NCI-H1092 (cell line): ENCODE measurements at regions not wholly inside any gene's neighbourhood (a gene's known extent, or its start where the extent isn't known, plus 50 kb on each side); places are given as distances from the start of the nearest gene placed in this dataset.
"Not testable (repeated sequence)": the region's sequence is repeated elsewhere in the genome, so short reads cannot be mapped to it uniquely, and the experiment has no call there.

Experiments used
- DNase-seq: peaks from one replicate; lab custom pipeline; 2025; lab: John Stamatoyannopoulos, UW

GRCh38 chr1:166307261-166308188 lies 140.7 kb upstream of the FAM78B start:
- DNase-seq: no peak

GRCh38 chr1:166316306-166316705 lies 149.5 kb upstream of the FAM78B start:
- not testable (repeated sequence) for DNase-seq

- no peak for DNase-seq
Measured at GRCh38 chr1:166322470-166322869, 155.7 kb upstream of the FAM78B start.

- no peak for DNase-seq
Measured at GRCh38 chr1:166327886-166328285, 161.1 kb upstream of the FAM78B start.

GRCh38 chr1:166328956-166329355 lies 162.2 kb upstream of the FAM78B start:
- no peak for DNase-seq

GRCh38 chr1:166330096-166330495 lies 163.3 kb upstream of the FAM78B start:
- no peak for DNase-seq

GRCh38 chr1:166338105-166338504 lies 171.3 kb upstream of the FAM78B start:
- no peak for DNase-seq

GRCh38 chr1:166340709-166341108 lies 173.9 kb upstream of the FAM78B start:
- DNase-seq: no peak

- DNase-seq: no peak
Measured at GRCh38 chr1:166343276-166343675, 176.5 kb upstream of the FAM78B start.

- no peak for DNase-seq
Measured at GRCh38 chr1:166350490-166350889, 183.7 kb upstream of the FAM78B start.

- DNase-seq: no peak
Measured at GRCh38 chr1:166351676-166352075, 184.9 kb upstream of the FAM78B start.

GRCh38 chr1:166353213-166353612 lies 186.4 kb upstream of the FAM78B start:
- no peak for DNase-seq

GRCh38 chr1:166354406-166354805 lies 187.6 kb upstream of the FAM78B start:
- no peak for DNase-seq

- no peak for DNase-seq
Measured at GRCh38 chr1:166365081-166365480, 198.3 kb upstream of the FAM78B start.

GRCh38 chr1:166368030-166368429 lies 201.2 kb upstream of the FAM78B start:
- no peak for DNase-seq

GRCh38 chr1:166377896-166378295 lies 211.1 kb upstream of the FAM78B start:
- DNase-seq: no peak

GRCh38 chr1:166378805-166379204 lies 212.0 kb upstream of the FAM78B start:
- DNase-seq: no peak

GRCh38 chr1:166379447-166379846 lies 212.6 kb upstream of the FAM78B start:
- no peak for DNase-seq

GRCh38 chr1:166383137-166383536 lies 216.3 kb upstream of the FAM78B start:
- no peak for DNase-seq

- DNase-seq: no peak
Measured at GRCh38 chr1:166383635-166384346, 217.0 kb upstream of the FAM78B start.

- no peak for DNase-seq
Measured at GRCh38 chr1:166384948-166385347, 218.1 kb upstream of the FAM78B start.

- no peak for DNase-seq
Measured at GRCh38 chr1:166390366-166391033, 223.7 kb upstream of the FAM78B start.
